ENCODE measurements at regions not wholly inside any gene's neighbourhood (a gene's known extent, or its start where the extent isn't known, plus 50 kb on each side); places are given as distances from the start of the nearest gene placed in this dataset.

GRCh38 chr6:91695221-91695620 is 1108.3 kb upstream of the MAP3K7 start:
- no peak overlapping the region for H3K27ac ChIP-seq (ENCODE audit: control insufficient read depth, insufficient read depth, low read length)
- dilution Hi-C loops (cut with MboI; ENCODE audit: extremely low pct_ligation_motif_present, low sequenced_read_pairs) = no loop called here
- H3K4me2 ChIP-seq (ENCODE audit: control insufficient read depth, extremely low read depth, insufficient read depth, low read depth, low read length) = no peak overlapping the region
- peaks cover 19% of the 10 kb centered on the region for H3K4me1 ChIP-seq (ENCODE audit: control insufficient read depth, extremely low read depth, insufficient read depth, low read length)
- H3K9me3 ChIP-seq (ENCODE audit: control insufficient read depth, low read depth, low read length) = no peaks in the 10 kb centered on the region
- H3K27me3 ChIP-seq (ENCODE audit: control insufficient read depth, extremely low read depth, insufficient read depth, low read length) = no peaks in the 10 kb centered on the region
- H3K79me2 ChIP-seq (ENCODE audit: control insufficient read depth, insufficient read depth, low read length) = no peaks in the 10 kb centered on the region
- H3K36me3 ChIP-seq (ENCODE audit: control insufficient read depth in 2 of 2, extremely low read depth in 1 of 2, insufficient read depth in 2 of 2, low read length in 2 of 2) = no peaks in the 10 kb centered on the region
- no peak for TF ChIP-seq EZH2 (IDR thresholded peaks at IDR 0.05; ENCODE audit: low read length)
- TF ChIP-seq CTCF (optimal IDR thresholded peaks at IDR 0.05 in 1 of 3, IDR thresholded peaks at IDR 0.05 in 1 of 3, conservative IDR thresholded peaks at IDR 0.05 in 1 of 3; ENCODE audit: extremely low read depth in 1 of 3, insufficient read depth in 2 of 3, low read length in 3 of 3) = no peak
- H3K9ac ChIP-seq (ENCODE audit: control insufficient read depth, extremely low read depth, insufficient read depth, low read length) = no peak overlapping the region
- no peaks in the 10 kb centered on the region for H4K20me1 ChIP-seq (ENCODE audit: control insufficient read depth, extremely low read depth, insufficient read depth, low read length)
- no peaks in the 10 kb centered on the region for H3K9me1 ChIP-seq (ENCODE audit: control insufficient read depth, extremely low read depth, insufficient read depth, low read length)
- DNase-seq (ENCODE audit: low read depth, low spot score) (no peak), FAIRE-seq (no peak)
- no peak overlapping the region for H2AFZ ChIP-seq (ENCODE audit: control insufficient read depth, low read length)
- no peak overlapping the region for H3K4me3 ChIP-seq (ENCODE audit: control insufficient read depth in 2 of 3, extremely low read depth in 1 of 3, insufficient read depth in 2 of 3, low read depth in 1 of 3, low read length in 3 of 3)

- Histone ChIP-seq H3K4me2 (ENCODE audit: control insufficient read depth, extremely low read depth, insufficient read depth, low read depth, low read length) (peak overlapping the region; percentile 64), H3K27me3 (ENCODE audit: control insufficient read depth, extremely low read depth, insufficient read depth, low read length) (no peaks in the 10 kb centered on the region), H3K27ac (ENCODE audit: control insufficient read depth, insufficient read depth, low read length) (peak overlapping the region; percentile 39), H3K36me3 (ENCODE audit: control insufficient read depth in 2 of 2, extremely low read depth in 1 of 2, insufficient read depth in 2 of 2, low read length in 2 of 2) (no peaks in the 10 kb centered on the region), H2AFZ (ENCODE audit: control insufficient read depth, low read length) (peak overlapping the region; percentile 38), H3K9me3 (ENCODE audit: control insufficient read depth, low read depth, low read length) (no peaks in the 10 kb centered on the region), H3K79me2 (ENCODE audit: control insufficient read depth, insufficient read depth, low read length) (no peaks in the 10 kb centered on the region), H3K9me1 (ENCODE audit: control insufficient read depth, extremely low read depth, insufficient read depth, low read length) (no peaks in the 10 kb centered on the region), H3K4me3 (ENCODE audit: control insufficient read depth in 2 of 3, extremely low read depth in 1 of 3, insufficient read depth in 2 of 3, low read depth in 1 of 3, low read length in 3 of 3) (no peak overlapping the region), H3K4me1 (ENCODE audit: control insufficient read depth, extremely low read depth, insufficient read depth, low read length) (peaks cover 19% of the 10 kb centered on the region), H4K20me1 (ENCODE audit: control insufficient read depth, extremely low read depth, insufficient read depth, low read length) (no peaks in the 10 kb centered on the region), H3K9ac (ENCODE audit: control insufficient read depth, extremely low read depth, insufficient read depth, low read length) (no peak overlapping the region)
- FAIRE-seq (peak; percentile 90), DNase-seq (ENCODE audit: low read depth, low spot score) (peak; percentile 63)
- dilution Hi-C loops (cut with MboI; ENCODE audit: extremely low pct_ligation_motif_present, low sequenced_read_pairs) = no loop called here
- no peak for TF ChIP-seq CTCF (optimal IDR thresholded peaks at IDR 0.05 in 1 of 3, IDR thresholded peaks at IDR 0.05 in 1 of 3, conservative IDR thresholded peaks at IDR 0.05 in 1 of 3; ENCODE audit: extremely low read depth in 1 of 3, insufficient read depth in 2 of 3, low read length in 3 of 3)
- no peak for TF ChIP-seq EZH2 (IDR thresholded peaks at IDR 0.05; ENCODE audit: low read length)
These were observed 1107.3 kb upstream of the MAP3K7 start for GRCh38 chr6:91694016-91694654.

Data from keratinocyte (primary cell).